Calu3 (cell line): ENCODE measurements at regions not wholly inside any gene's neighbourhood (a gene's known extent, or its start where the extent isn't known, plus 50 kb on each side); places are given as distances from the start of the nearest gene placed in this dataset.

ENCODE experiments used
- BruUV-seq: library from RNA; stranded (reverse); fragments of 400-500 nt; replicated peaks from 2 replicates; lab custom pipeline; 2021; lab: Mats Ljungman, UMichigan
- CTCF ChIA-PET: fragments of 300-600 bp; sonication (Branson Sonifier 250); formaldehyde crosslinking; loops from one replicate; lab custom pipeline; 2022; ENCODE audit warnings: antibody characterized with exemption; lab: Charles Lee
- DNase-seq: peaks from one replicate; pipeline ENCODE4 v3.0.0; 2022
- H3K27ac Mint-ChIP-seq: one replicate; pipeline ENCODE4 v1.8.0; 2022; ENCODE audit warnings: mixed read lengths; ENCODE audit not compliant: unreplicated experiment
- H3K27me3 Mint-ChIP-seq: one replicate; pipeline ENCODE4 v1.8.0; 2022; ENCODE audit warnings: mixed read lengths; ENCODE audit not compliant: unreplicated experiment
- H3K36me3 Mint-ChIP-seq: one replicate; pipeline ENCODE4 v1.8.0; 2022; ENCODE audit warnings: mild to moderate bottlenecking, moderate library complexity, mixed read lengths; ENCODE audit not compliant: insufficient read depth, unreplicated experiment
- H3K4me1 Mint-ChIP-seq: one replicate; pipeline ENCODE4 v1.8.0; 2022; ENCODE audit warnings: mild to moderate bottlenecking, low read depth, mixed read lengths; ENCODE audit not compliant: unreplicated experiment
- H3K4me3 Mint-ChIP-seq: one replicate; pipeline ENCODE4 v1.8.0; 2022; ENCODE audit warnings: mild to moderate bottlenecking, low read depth, moderate library complexity, mixed read lengths; ENCODE audit not compliant: unreplicated experiment
- H3K9me3 Mint-ChIP-seq: one replicate; pipeline ENCODE4 v1.8.0; 2022; ENCODE audit warnings: low read depth, mixed read lengths; ENCODE audit not compliant: unreplicated experiment
- CTCF ChIP-seq: fragments of 200-600 bp; IDR thresholded peaks from one replicate; pipeline ENCODE4 v1.8.0; 2022; ENCODE audit warnings: antibody characterized with exemption; ENCODE audit not compliant: unreplicated experiment
- intact Hi-C: fragments of 100-400 bp; cut with micrococcal nuclease; formaldehyde crosslinking; loops from one replicate; pipeline ENCODE4 v1.10.0; 2022; ENCODE audit not compliant: unreplicated experiment

- TF ChIP-seq CTCF: no peak
- Mint-ChIP-seq H3K27me3 (no peaks in the 10 kb centered on the region), H3K4me3 (no peak overlapping the region), H3K27ac (no peak overlapping the region), H3K9me3 (no peaks in the 10 kb centered on the region), H3K36me3 (no peaks in the 10 kb centered on the region), H3K4me1 (no peaks in the 10 kb centered on the region)
- CTCF ChIA-PET: no interaction called here
- intact Hi-C loops: no loop called here
- DNase-seq: no peak
- BruUV-seq: no TSS peak
Measured at GRCh38 chr2:138444411-138444810, 57.2 kb upstream of the SPOPL start.

GRCh38 chr2:138445227-138445626, 56.3 kb upstream of the SPOPL start:
- H3K36me3 Mint-ChIP-seq: no peaks in the 10 kb centered on the region
- no peaks in the 10 kb centered on the region for H3K27me3 Mint-ChIP-seq
- no peak overlapping the region for H3K4me3 Mint-ChIP-seq
- BruUV-seq: no TSS peak
- H3K4me1 Mint-ChIP-seq: no peaks in the 10 kb centered on the region
- DNase-seq: no peak
- TF ChIP-seq CTCF: no peak
- CTCF ChIA-PET: interaction anchor here (0.6 kb wide), 1 partner anchor 1294 kb away, joined by 5 read pairs; no protein-coding TSS in a partner anchor
- H3K27ac Mint-ChIP-seq: no peak overlapping the region
- intact Hi-C loops: no loop called here
- H3K9me3 Mint-ChIP-seq: no peaks in the 10 kb centered on the region

GRCh38 chr2:138446043-138446442, 55.5 kb upstream of the SPOPL start:
- no TSS peak for BruUV-seq
- no peak overlapping the region for H3K4me3 Mint-ChIP-seq
- intact Hi-C loops: no loop called here

GRCh38 chr2:138447889-138448570, 53.5 kb upstream of the SPOPL start:
- Mint-ChIP-seq H3K27me3 (no peaks in the 10 kb centered on the region), H3K27ac (no peak overlapping the region), H3K4me3 (no peak overlapping the region), H3K9me3 (no peaks in the 10 kb centered on the region), H3K36me3 (no peaks in the 10 kb centered on the region), H3K4me1 (no peaks in the 10 kb centered on the region)
- CTCF ChIA-PET: no interaction called here
- intact Hi-C loops: no loop called here
- BruUV-seq: no TSS peak
- no peak for DNase-seq
- no peak for TF ChIP-seq CTCF

More at GRCh38 chr2:138446043-138446442, 55.5 kb upstream of the SPOPL start:
- no peak for TF ChIP-seq CTCF
- no peak overlapping the region for H3K27ac Mint-ChIP-seq
- CTCF ChIA-PET: no interaction called here
- no peaks in the 10 kb centered on the region for H3K36me3 Mint-ChIP-seq
- no peak for DNase-seq
- no peaks in the 10 kb centered on the region for H3K4me1 Mint-ChIP-seq
- no peaks in the 10 kb centered on the region for H3K9me3 Mint-ChIP-seq
- H3K27me3 Mint-ChIP-seq: no peaks in the 10 kb centered on the region
